NCI-H526 (cell line): ENCODE measurements at regions not wholly inside any gene's neighbourhood (a gene's known extent, or its start where the extent isn't known, plus 50 kb on each side); places are given as distances from the start of the nearest gene placed in this dataset.
"Not testable (repeated sequence)": the region's sequence is repeated elsewhere in the genome, so short reads cannot be mapped to it uniquely, and the experiment has no call there.

ENCODE experiments used
- DNase-seq, 2 experiments: peaks; one replicate each; lab custom pipeline; 2025; lab: John Stamatoyannopoulos, UW

GRCh38 chr6:81562169-81562568 is 190.3 kb downstream of the TENT5A start:
- DNase-seq = no peak

GRCh38 chr6:81561731-81562130 is 190.8 kb downstream of the TENT5A start:
- DNase-seq = no peak

GRCh38 chr6:81561071-81561564 is 191.4 kb downstream of the TENT5A start:
- peak; percentile 74 to 81 for DNase-seq

- DNase-seq = no peak
Measured at GRCh38 chr6:81557811-81558210, 194.7 kb downstream of the TENT5A start.

GRCh38 chr6:81556551-81556950 is 195.9 kb downstream of the TENT5A start:
- DNase-seq = no peak

GRCh38 chr6:81553216-81553615 is 199.3 kb downstream of the TENT5A start:
- no peak for DNase-seq

- no peak for DNase-seq
Measured at GRCh38 chr6:81552644-81553043, 199.8 kb downstream of the TENT5A start.

- no peak for DNase-seq
Measured at GRCh38 chr6:81547149-81547548, 205.3 kb downstream of the TENT5A start.

- DNase-seq = no peak
Measured at GRCh38 chr6:81534934-81535465, 217.5 kb downstream of the TENT5A start.

GRCh38 chr6:81531869-81532561 is 220.5 kb downstream of the TENT5A start:
- no peak for DNase-seq

GRCh38 chr6:81517455-81517854 is 235.0 kb downstream of the TENT5A start:
- peak in 1 of 2 experiments; percentile 18 for DNase-seq

- no peak for DNase-seq
Measured at GRCh38 chr6:81515562-81516453, 236.7 kb downstream of the TENT5A start.

- not testable (repeated sequence) for DNase-seq
Measured at GRCh38 chr6:81514195-81514594, 238.3 kb downstream of the TENT5A start.

- DNase-seq = peak in 1 of 2 experiments; percentile 8
Measured at GRCh38 chr6:81511423-81511822, 241.1 kb downstream of the TENT5A start.

GRCh38 chr6:81495999-81496398 is 256.5 kb downstream of the TENT5A start:
- no peak for DNase-seq

GRCh38 chr6:81491454-81492101 is 260.9 kb downstream of the TENT5A start:
- peak in 1 of 2 experiments; percentile 3 for DNase-seq

GRCh38 chr6:81487489-81487888 is 265.0 kb downstream of the TENT5A start:
- DNase-seq = no peak

GRCh38 chr6:81486234-81486633 is 266.2 kb downstream of the TENT5A start:
- DNase-seq = no peak

GRCh38 chr6:81485395-81485794 is 267.1 kb downstream of the TENT5A start:
- DNase-seq = no peak

GRCh38 chr6:81484251-81484650 is 268.2 kb downstream of the TENT5A start:
- no peak for DNase-seq

GRCh38 chr6:81480139-81480538 is 272.3 kb downstream of the TENT5A start:
- no peak for DNase-seq

GRCh38 chr6:81476881-81477280 is 275.6 kb downstream of the TENT5A start:
- DNase-seq = no peak
